Fibroblast of villous mesenchyme (primary cell): ENCODE measurements at regions not wholly inside any gene's neighbourhood (a gene's known extent, or its start where the extent isn't known, plus 50 kb on each side); places are given as distances from the start of the nearest gene placed in this dataset.

Experiments used
- DNase-seq: peaks from one replicate; pipeline ENCODE4 v3.0.0-alpha.2; 2010; ENCODE audit warnings: low read depth
- H3K4me3 ChIP-seq: 2 replicates; pipeline ENCODE4 v1.5.1; 2011; ENCODE audit warnings: low read depth, mild to moderate bottlenecking, low read length
- CTCF ChIP-seq: IDR thresholded peaks from 2 replicates; pipeline ENCODE4 v1.5.1; 2012; ENCODE audit warnings: low read depth, mild to moderate bottlenecking, low read length; ENCODE audit not compliant: insufficient read depth

- H3K4me3 ChIP-seq = no peak overlapping the region
- TF ChIP-seq CTCF = no peak
- DNase-seq = no peak
Measured at GRCh38 chr4:56253666-56254305, 133.5 kb downstream of the AASDH start.

- no peak for DNase-seq
- no peak overlapping the region for H3K4me3 ChIP-seq
- no peak for TF ChIP-seq CTCF
Measured at GRCh38 chr4:56252561-56253152, 134.6 kb downstream of the AASDH start.

GRCh38 chr4:56251556-56251955 is 135.7 kb downstream of the AASDH start:
- DNase-seq = no peak
- no peak for TF ChIP-seq CTCF
- no peak overlapping the region for H3K4me3 ChIP-seq

GRCh38 chr4:56250776-56251175 is 136.5 kb downstream of the AASDH start:
- DNase-seq = no peak
- H3K4me3 ChIP-seq = no peak overlapping the region
- TF ChIP-seq CTCF = no peak

- no peak for DNase-seq
- no peak for TF ChIP-seq CTCF
- no peak overlapping the region for H3K4me3 ChIP-seq
Measured at GRCh38 chr4:56247646-56248045, 139.6 kb downstream of the AASDH start.

- H3K4me3 ChIP-seq = no peak overlapping the region
- DNase-seq = no peak
- TF ChIP-seq CTCF = no peak
Measured at GRCh38 chr4:56246233-56246610, 141.1 kb downstream of the AASDH start.
